HEK293 (cell line): ENCODE measurements at regions not wholly inside any gene's neighbourhood (a gene's known extent, or its start where the extent isn't known, plus 50 kb on each side); places are given as distances from the start of the nearest gene placed in this dataset.

ENCODE experiments used
- CTCF ChIA-PET: fragments of 350-600 bp; formaldehyde crosslinking; extraction: SDS; loops from one replicate; lab custom pipeline; 2021; ENCODE audit warnings: antibody characterized with exemption; lab: Yijun Ruan, JAX
- POLR2A ChIA-PET: fragments of 300-600 bp; formaldehyde crosslinking; extraction: SDS; loops from one replicate; lab custom pipeline; 2020; ENCODE audit warnings: antibody characterized with exemption, inconsistent platforms; lab: Yijun Ruan, JAX
- H3K27ac ChIP-seq: fragments of 200-500 bp; sonication (Bioruptor generic); 2 replicates; pipeline ENCODE4 v1.5.1; 2014; ENCODE audit warnings: low read depth, low read length, control low read depth, inconsistent platforms; ENCODE audit errors: extremely low read depth
- H3K36me3 ChIP-seq, 2 experiments: fragments of 200-500 bp in 1 of 2; sonication (Bioruptor generic) in 1 of 2; 1 replicate in 1 of 2; 2 replicates in 1 of 2; pipeline ENCODE4 v1.5.1; 2014 to 2017; ENCODE audit warnings: inconsistent platforms in 2 of 2, low read length in 2 of 2; ENCODE audit not compliant: control insufficient read depth in 2 of 2, insufficient read depth in 1 of 2
- H3K4me1 ChIP-seq: fragments of 200-500 bp; sonication (Bioruptor generic); 2 replicates; pipeline ENCODE4 v1.5.1; 2014; ENCODE audit warnings: mild to moderate bottlenecking, low read length, inconsistent platforms; ENCODE audit not compliant: control insufficient read depth, insufficient read depth
- H3K4me3 ChIP-seq: 2 replicates; pipeline ENCODE4 v1.5.1; 2011; ENCODE audit warnings: low read depth, mild to moderate bottlenecking, control low read depth, low read length, moderate library complexity
- H3K9me3 ChIP-seq: fragments of 200-500 bp; sonication (Bioruptor generic); 2 replicates; pipeline ENCODE4 v1.5.1; 2014; ENCODE audit warnings: low read depth, low read length, inconsistent platforms; ENCODE audit not compliant: control insufficient read depth, insufficient read depth
- ATF2 ChIP-seq: fragments of 450-650 bp; formaldehyde crosslinking; IDR thresholded peaks from 2 replicates; pipeline ENCODE4 v1.5.1; 2016; ENCODE audit warnings: missing biosample characterization, missing genetic modification characterization, low read depth
- EGR2 ChIP-seq: fragments of 450-650 bp; formaldehyde crosslinking; IDR thresholded peaks from 2 replicates; pipeline ENCODE4 v1.5.1; 2016; ENCODE audit warnings: low read depth, missing biosample characterization, missing genetic modification characterization
- HOXD13 ChIP-seq: sonication (generic); formaldehyde crosslinking; IDR thresholded peaks from 2 replicates; pipeline ENCODE4 v1.8.0; 2022; ENCODE audit warnings: missing genetic modification reagents, borderline replicate concordance
- KLF10 ChIP-seq: fragments of 450-650 bp; IDR thresholded peaks from 2 replicates; pipeline ENCODE4 v1.5.1; 2018; ENCODE audit warnings: missing biosample characterization, mild to moderate bottlenecking, missing genetic modification characterization
- PRDM1 ChIP-seq: fragments of 450-650 bp; formaldehyde crosslinking; IDR thresholded peaks from 2 replicates; pipeline ENCODE4; 2016; ENCODE audit warnings: missing biosample characterization, missing genetic modification characterization
- PRDM2 ChIP-seq: fragments of 450-650 bp; formaldehyde crosslinking; IDR thresholded peaks from 2 replicates; pipeline ENCODE4 v1.5.1; 2016; ENCODE audit warnings: missing biosample characterization, missing genetic modification characterization, borderline replicate concordance
- SCRT1 ChIP-seq: fragments of 450-650 bp; formaldehyde crosslinking; IDR thresholded peaks from 2 replicates; pipeline ENCODE4 v1.5.1; 2016; ENCODE audit warnings: missing biosample characterization, missing genetic modification characterization, borderline replicate concordance
- SP2 ChIP-seq: fragments of 450-650 bp; formaldehyde crosslinking; IDR thresholded peaks from 2 replicates; pipeline ENCODE4 v1.5.1; 2016; ENCODE audit warnings: missing biosample characterization, missing genetic modification characterization
- TRIM28 ChIP-seq: IDR thresholded peaks from 2 replicates; pipeline ENCODE4 v1.6.1; 2011; ENCODE audit warnings: low read length, control low read depth, borderline replicate concordance
- ZBTB17 ChIP-seq: fragments of 450-650 bp; formaldehyde crosslinking; IDR thresholded peaks from 2 replicates; pipeline ENCODE4 v1.5.1; 2016; ENCODE audit warnings: missing biosample characterization, missing genetic modification characterization
- ZFHX2 ChIP-seq: fragments of 450-650 bp; formaldehyde crosslinking; conservative IDR thresholded peaks from 2 replicates; pipeline ENCODE4 v1.5.1; 2016; ENCODE audit warnings: missing biosample characterization, missing genetic modification characterization
- ZFP41 ChIP-seq: fragments of 450-650 bp; formaldehyde crosslinking; IDR thresholded peaks from 2 replicates; pipeline ENCODE4 v1.5.1; 2016; ENCODE audit warnings: missing biosample characterization, missing genetic modification characterization, borderline replicate concordance
- ZNF175 ChIP-seq: fragments of 450-650 bp; formaldehyde crosslinking; IDR thresholded peaks from 2 replicates; pipeline ENCODE4 v1.5.1; 2016; ENCODE audit warnings: missing biosample characterization, missing genetic modification characterization
- ZNF302 ChIP-seq: fragments of 450-650 bp; formaldehyde crosslinking; IDR thresholded peaks from 2 replicates; pipeline ENCODE4 v1.5.1; 2016; ENCODE audit warnings: missing biosample characterization, missing genetic modification characterization, low read depth
- ZNF560 ChIP-seq: fragments of 450-650 bp; formaldehyde crosslinking; IDR thresholded peaks from 2 replicates; pipeline ENCODE4 v1.5.1; 2017; ENCODE audit warnings: missing biosample characterization, missing genetic modification characterization, borderline replicate concordance
- ZNF585B ChIP-seq: fragments of 450-650 bp; formaldehyde crosslinking; IDR thresholded peaks from 2 replicates; pipeline ENCODE4 v1.5.1; 2016; ENCODE audit warnings: missing biosample characterization, missing genetic modification characterization
- ZNF600 ChIP-seq: fragments of 450-650 bp; formaldehyde crosslinking; IDR thresholded peaks from 2 replicates; pipeline ENCODE4 v1.5.1; 2016; ENCODE audit warnings: missing biosample characterization, missing genetic modification characterization
- TF ChIP-seq, protein P1 (sequence below): fragments of 450-650 bp; formaldehyde crosslinking; IDR thresholded peaks from 2 replicates; pipeline ENCODE4 v1.5.1; 2016; ENCODE audit warnings: missing biosample characterization, missing genetic modification characterization

DNA sequence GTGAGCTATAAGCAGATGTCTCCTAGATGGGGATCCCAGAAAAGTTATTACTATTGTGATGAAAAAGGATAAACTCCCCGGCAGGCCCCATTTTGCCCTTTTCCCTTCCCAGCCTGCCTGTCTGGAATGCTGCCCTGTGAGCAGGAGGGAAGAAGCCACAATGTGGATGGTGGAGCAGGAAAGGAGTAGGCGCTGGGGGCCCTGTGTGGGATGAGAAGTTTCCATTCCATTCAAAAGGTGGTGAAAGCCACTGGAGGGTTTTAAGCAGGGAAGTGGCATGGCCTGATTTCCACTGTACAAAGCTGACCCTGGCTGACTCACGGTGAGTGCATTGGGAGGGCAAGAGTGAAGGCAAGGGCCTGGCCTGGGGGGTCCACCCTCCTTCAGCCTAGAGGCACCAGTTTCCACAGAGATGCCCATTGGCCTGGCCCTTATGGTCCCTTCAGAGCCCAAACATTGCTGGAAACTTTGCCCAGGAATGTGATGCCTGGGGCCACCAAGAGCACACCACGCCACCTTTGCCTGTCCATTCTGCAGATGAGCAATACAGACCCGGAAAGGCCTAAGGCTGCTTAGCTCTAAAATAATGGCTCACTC lies 206.9 kb downstream of the RPLP1 start:
- peak; percentile 52; the same call in 1 of the 2 replicates for TF ChIP-seq ZFHX2 (tag by site-specific recombination)
- no peak for TF ChIP-seq KLF10 (tag by site-specific recombination)
- peak; percentile 66; the same call in 1 of the 2 replicates for TF ChIP-seq EGR2
- no peak for TF ChIP-seq ZFP41 (tag by site-specific recombination)
- Histone ChIP-seq H3K9me3 (no peaks in the 10 kb centered on the region), H3K4me1 (no peaks in the 10 kb centered on the region), H3K4me3 (no peak overlapping the region), H3K36me3 (no peaks in the 10 kb centered on the region), H3K27ac (no peak overlapping the region)
- POLR2A ChIA-PET: no interaction called here
- CTCF ChIA-PET: interaction anchor here (0.6 to 1.3 kb wide), 2 partner anchors 10 to 26 kb away, joined by 4 to 5 read pairs; no protein-coding TSS in a partner anchor

DNA sequence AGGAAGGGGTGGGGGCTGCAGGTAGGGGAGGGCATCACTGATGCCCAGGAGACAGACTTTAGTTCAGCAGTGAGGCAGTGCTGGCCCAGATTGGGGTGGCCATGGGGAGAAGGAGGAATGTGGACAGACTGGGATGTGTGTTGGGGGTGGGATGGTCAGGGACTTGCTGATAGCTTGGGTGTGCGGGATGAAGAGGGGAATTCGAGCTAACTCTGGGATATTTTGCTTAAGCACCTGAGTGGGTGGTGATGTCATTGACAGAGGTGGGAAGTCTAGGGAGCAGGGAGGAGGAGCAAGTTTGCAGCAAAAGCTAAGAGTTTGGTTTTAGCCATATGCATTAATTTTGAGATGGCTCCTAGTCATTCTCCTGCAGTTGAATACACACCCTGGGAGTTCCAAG lies 207.5 kb downstream of the RPLP1 start:
- no peak overlapping the region for H3K4me3 ChIP-seq
- H3K9me3 ChIP-seq: no peaks in the 10 kb centered on the region
- no peaks in the 10 kb centered on the region for H3K36me3 ChIP-seq
- ChIA-PET CTCF (interaction anchor here (0.6 kb wide), 2 partner anchors 25 to 35 kb away, joined by 3 to 5 read pairs; no protein-coding TSS in a partner anchor), POLR2A (no interaction called here)
- TF ChIP-seq ATF2 (tag by site-specific recombination) (peak; percentile 68), SCRT1 (no peak), ZFHX2 (tag by site-specific recombination) (0 out of 2 replicates have a peak, but pooled peaks have one; percentile 14), HOXD13 (CRISPR knock-in tag) (no peak), ZNF585B (no peak), EGR2 (peak; percentile 74), ZBTB17 (tag by site-specific recombination) (no peak), TRIM28 (no peak)
- H3K27ac ChIP-seq: no peak overlapping the region
- H3K4me1 ChIP-seq: no peaks in the 10 kb centered on the region

DNA sequence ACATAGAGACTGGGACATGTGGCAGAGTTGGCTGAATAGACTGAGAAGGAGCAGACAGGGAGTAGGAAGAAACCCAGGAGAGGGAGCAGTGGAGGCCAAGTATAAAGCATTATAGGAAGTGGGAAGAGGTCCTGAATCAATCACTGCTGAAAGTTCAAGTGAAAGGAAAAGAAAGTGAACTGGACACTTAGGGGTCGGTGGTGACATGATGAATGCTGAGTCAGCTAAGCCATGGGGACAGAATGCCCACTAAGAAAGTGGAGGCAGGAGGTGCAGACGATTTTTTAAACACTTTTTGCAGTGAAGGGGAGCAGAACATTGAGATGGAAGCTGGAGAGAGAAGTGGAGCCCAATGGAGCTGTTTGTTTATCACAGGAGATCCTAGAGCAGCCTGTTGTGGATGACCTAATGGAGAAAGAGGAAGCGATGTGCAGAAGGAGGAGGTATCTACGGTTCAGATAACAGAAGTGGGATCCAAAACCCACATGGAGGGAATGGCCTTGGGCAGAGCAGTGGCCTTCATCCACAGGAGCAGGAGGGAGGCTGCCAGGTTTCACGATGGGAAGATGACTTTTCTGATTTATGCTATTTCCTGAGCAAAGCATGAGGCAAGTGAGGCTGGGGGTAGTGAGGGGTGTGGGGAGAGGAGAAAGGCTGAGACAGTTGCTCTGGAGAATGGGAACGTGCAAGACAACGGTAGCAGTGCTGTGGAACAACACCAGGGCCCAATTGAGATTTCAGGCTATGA lies 208.2 kb downstream of the RPLP1 start:
- peak; percentile 83 for TF ChIP-seq PRDM1
- TF ChIP-seq ZNF302: no peak
- CTCF ChIA-PET: interaction anchor here (0.6 kb wide), 1 partner anchor 36 kb away, joined by 3 read pairs; no protein-coding TSS in a partner anchor
- Histone ChIP-seq H3K4me1 (no peaks in the 10 kb centered on the region), H3K4me3 (no peak overlapping the region), H3K9me3 (no peaks in the 10 kb centered on the region), H3K36me3 (no peaks in the 10 kb centered on the region), H3K27ac (no peak overlapping the region)
- POLR2A ChIA-PET: no interaction called here

- Histone ChIP-seq H3K4me1 (no peaks in the 10 kb centered on the region), H3K9me3 (no peaks in the 10 kb centered on the region), H3K4me3 (no peak overlapping the region), H3K27ac (no peak overlapping the region), H3K36me3 (no peaks in the 10 kb centered on the region)
- ChIA-PET CTCF (no interaction called here), POLR2A (no interaction called here)
- TF ChIP-seq ZNF600: no peak
- no peak for TF ChIP-seq ZBTB17 (tag by site-specific recombination)
- no peak for TF ChIP-seq ZNF175 (tag by site-specific recombination)
- TF ChIP-seq ZFP41 (tag by site-specific recombination): no peak
- TF ChIP-seq, protein P1, sequence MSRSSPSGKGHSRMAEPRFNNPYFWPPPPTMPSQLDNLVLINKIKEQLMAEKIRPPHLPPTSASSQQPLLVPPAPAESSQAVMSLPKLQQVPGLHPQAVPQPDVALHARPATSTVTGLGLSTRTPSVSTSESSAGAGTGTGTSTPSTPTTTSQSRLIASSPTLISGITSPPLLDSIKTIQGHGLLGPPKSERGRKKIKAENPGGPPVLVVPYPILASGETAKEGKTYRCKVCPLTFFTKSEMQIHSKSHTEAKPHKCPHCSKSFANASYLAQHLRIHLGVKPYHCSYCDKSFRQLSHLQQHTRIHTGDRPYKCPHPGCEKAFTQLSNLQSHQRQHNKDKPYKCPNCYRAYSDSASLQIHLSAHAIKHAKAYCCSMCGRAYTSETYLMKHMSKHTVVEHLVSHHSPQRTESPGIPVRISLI (tag by site-specific recombination): no peak
- TF ChIP-seq ZNF560: no peak
- TF ChIP-seq EGR2: peak; percentile 96
- TF ChIP-seq PRDM2 (tag by site-specific recombination): no peak
- no peak for TF ChIP-seq SP2 (tag by site-specific recombination)
These were observed 208.8 kb downstream of the RPLP1 start for GRCh38 chr15:69661446-69661845.
